Coronary artery (tissue), 2 donors: ENCODE measurements at regions not wholly inside any gene's neighbourhood (a gene's known extent, or its start where the extent isn't known, plus 50 kb on each side); places are given as distances from the start of the nearest gene placed in this dataset.

Experiments used
- DNase-seq: peaks from one replicate; pipeline ENCODE4 v3.0.0-alpha.2; 2017; ENCODE audit warnings: low spot score
- H3K27ac ChIP-seq, 2 donors: fragments of 200-600 bp; sonication (generic); one replicate each; pipeline ENCODE4 v1.5.1; 2016 to 2019
- H3K4me3 ChIP-seq: fragments of 200-600 bp; sonication (generic); 2 replicates; pipeline ENCODE4 v1.5.1; 2016; ENCODE audit warnings: mild to moderate bottlenecking, moderate library complexity
- CTCF ChIP-seq: fragments of 200-600 bp; sonication (generic); IDR thresholded peaks from one replicate; pipeline ENCODE4 v1.5.1; 2019; ENCODE audit warnings: antibody characterized with exemption

- no peak for DNase-seq
- Histone ChIP-seq H3K27ac (no peak overlapping the region), H3K4me3 (no peak overlapping the region)
- no peak for TF ChIP-seq CTCF
Observed at GRCh38 chr13:81800433-81800832, 1459.5 kb upstream of the SPRY2 start.

- H3K4me3 ChIP-seq, result no peak overlapping the region
- no peak overlapping the region for H3K27ac ChIP-seq
- DNase-seq, result no peak
- TF ChIP-seq CTCF, result no peak
Observed at GRCh38 chr13:81795710-81796109, 1454.8 kb upstream of the SPRY2 start.

GRCh38 chr13:81791641-81792040, 1450.7 kb upstream of the SPRY2 start:
- H3K4me3 ChIP-seq, result no peak overlapping the region
- no peak for DNase-seq
- no peak overlapping the region for H3K27ac ChIP-seq
- TF ChIP-seq CTCF, result no peak

- no peak overlapping the region for H3K4me3 ChIP-seq
- H3K27ac ChIP-seq, result no peak overlapping the region
- TF ChIP-seq CTCF, result no peak
- DNase-seq, result no peak
Observed at GRCh38 chr13:81781471-81781870, 1440.5 kb upstream of the SPRY2 start.

- TF ChIP-seq CTCF, result no peak
- Histone ChIP-seq H3K27ac (no peak overlapping the region), H3K4me3 (no peak overlapping the region)
- DNase-seq, result no peak
Observed at GRCh38 chr13:81779876-81780275, 1439.0 kb upstream of the SPRY2 start.

- DNase-seq, result no peak
- no peak for TF ChIP-seq CTCF
- no peak overlapping the region for H3K27ac ChIP-seq
- no peak overlapping the region for H3K4me3 ChIP-seq
Observed at GRCh38 chr13:81778350-81778749, 1437.4 kb upstream of the SPRY2 start.

- Histone ChIP-seq H3K27ac (no peak overlapping the region), H3K4me3 (no peak overlapping the region)
- no peak for DNase-seq
- no peak for TF ChIP-seq CTCF
Observed at GRCh38 chr13:81773263-81773662, 1432.3 kb upstream of the SPRY2 start.
